IMR-90 (cell line): ENCODE measurements at regions not wholly inside any gene's neighbourhood (a gene's known extent, or its start where the extent isn't known, plus 50 kb on each side); places are given as distances from the start of the nearest gene placed in this dataset.

Experiments
- MXI1 ChIP-seq: IDR thresholded peaks from 2 replicates; pipeline ENCODE4 v1.6.1; 2012; ENCODE audit warnings: low read depth, mild to moderate bottlenecking, low read length, moderate library complexity, borderline replicate concordance
- POLR2A ChIP-seq: IDR thresholded peaks from 2 replicates; pipeline ENCODE4 v1.6.1; 2012; ENCODE audit warnings: mild to moderate bottlenecking, low read depth, low read length
- RCOR1 ChIP-seq: IDR thresholded peaks from 2 replicates; pipeline ENCODE4 v1.6.1; 2012; ENCODE audit warnings: mild to moderate bottlenecking, low read length, improper control_type of control experiment; ENCODE audit not compliant: insufficient replicate concordance
- TF ChIP-seq, protein P1 (sequence below): conservative IDR thresholded peaks from 2 replicates; pipeline ENCODE4 v1.5.1; 2012; ENCODE audit warnings: mild to moderate bottlenecking, low read depth, low read length, improper control_type of control experiment

DNA sequence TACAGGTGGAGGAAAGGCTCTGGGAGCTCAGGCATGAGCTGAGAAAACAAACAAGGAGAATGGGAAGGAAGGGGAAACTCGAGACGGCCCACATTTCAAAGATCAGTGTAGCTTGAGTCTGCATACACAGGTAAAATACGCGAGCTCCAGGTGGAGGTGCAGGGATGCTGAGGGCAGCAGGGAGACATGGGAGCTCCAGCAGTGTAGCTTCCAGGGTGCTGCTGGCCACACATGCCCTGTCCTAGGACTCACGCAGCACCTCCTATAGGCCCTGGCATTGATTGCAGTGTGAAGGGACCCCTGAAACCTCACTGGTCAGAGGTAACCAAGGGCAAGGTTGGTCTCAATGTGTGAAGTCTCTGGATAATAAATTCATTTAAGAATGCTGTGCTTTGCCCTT is 362.8 kb upstream of the HS6ST1 start:
- TF ChIP-seq, protein P1, sequence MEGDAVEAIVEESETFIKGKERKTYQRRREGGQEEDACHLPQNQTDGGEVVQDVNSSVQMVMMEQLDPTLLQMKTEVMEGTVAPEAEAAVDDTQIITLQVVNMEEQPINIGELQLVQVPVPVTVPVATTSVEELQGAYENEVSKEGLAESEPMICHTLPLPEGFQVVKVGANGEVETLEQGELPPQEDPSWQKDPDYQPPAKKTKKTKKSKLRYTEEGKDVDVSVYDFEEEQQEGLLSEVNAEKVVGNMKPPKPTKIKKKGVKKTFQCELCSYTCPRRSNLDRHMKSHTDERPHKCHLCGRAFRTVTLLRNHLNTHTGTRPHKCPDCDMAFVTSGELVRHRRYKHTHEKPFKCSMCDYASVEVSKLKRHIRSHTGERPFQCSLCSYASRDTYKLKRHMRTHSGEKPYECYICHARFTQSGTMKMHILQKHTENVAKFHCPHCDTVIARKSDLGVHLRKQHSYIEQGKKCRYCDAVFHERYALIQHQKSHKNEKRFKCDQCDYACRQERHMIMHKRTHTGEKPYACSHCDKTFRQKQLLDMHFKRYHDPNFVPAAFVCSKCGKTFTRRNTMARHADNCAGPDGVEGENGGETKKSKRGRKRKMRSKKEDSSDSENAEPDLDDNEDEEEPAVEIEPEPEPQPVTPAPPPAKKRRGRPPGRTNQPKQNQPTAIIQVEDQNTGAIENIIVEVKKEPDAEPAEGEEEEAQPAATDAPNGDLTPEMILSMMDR: no peak
- TF ChIP-seq POLR2A: no peak
- no peak for TF ChIP-seq RCOR1
- TF ChIP-seq MXI1: no peak
